Right lobe of liver (tissue), 4 donors: ENCODE measurements at regions not wholly inside any gene's neighbourhood (a gene's known extent, or its start where the extent isn't known, plus 50 kb on each side); places are given as distances from the start of the nearest gene placed in this dataset.

ENCODE experiments used
- CTCF ChIP-seq, 4 donors: fragments of 200-600 bp in 3 of 4; fragments of 450-650 bp in 1 of 4; IDR thresholded peaks; one replicate each; pipeline versions ENCODE4 v1.5.1 to v1.8.0; 2016 to 2022; ENCODE audit warnings: antibody characterized with exemption in 4 of 4, mild to moderate bottlenecking in 2 of 4
- POLR2A ChIP-seq: fragments of 450-650 bp; IDR thresholded peaks from one replicate; pipeline ENCODE4 v1.6.1; 2017; ENCODE audit warnings: antibody characterized with exemption, mild to moderate bottlenecking
- donor health status: DM: no; HTN: no; CAD: no.
- donor health status: DM: no; HTN: no; CAD: no.
- donor health status: DM: no; HTN: yes; CAD: no.

GRCh38 chr3:5580826-5581225 is 393.3 kb downstream of the EDEM1 start:
- TF ChIP-seq POLR2A (no peak), CTCF (IDR thresholded peaks at IDR 0.05) (no peak)
